DMS153 treated with DMSO at 0.1 percent for 48 hours (cell line): ENCODE measurements at regions not wholly inside any gene's neighbourhood (a gene's known extent, or its start where the extent isn't known, plus 50 kb on each side); places are given as distances from the start of the nearest gene placed in this dataset.
"Not testable (repeated sequence)": the region's sequence is repeated elsewhere in the genome, so short reads cannot be mapped to it uniquely, and the experiment has no call there.

Experiments
- DNase-seq: peaks from one replicate; lab custom pipeline; 2025; ENCODE audit not compliant: unreplicated experiment; lab: John Stamatoyannopoulos, UW

DNA sequence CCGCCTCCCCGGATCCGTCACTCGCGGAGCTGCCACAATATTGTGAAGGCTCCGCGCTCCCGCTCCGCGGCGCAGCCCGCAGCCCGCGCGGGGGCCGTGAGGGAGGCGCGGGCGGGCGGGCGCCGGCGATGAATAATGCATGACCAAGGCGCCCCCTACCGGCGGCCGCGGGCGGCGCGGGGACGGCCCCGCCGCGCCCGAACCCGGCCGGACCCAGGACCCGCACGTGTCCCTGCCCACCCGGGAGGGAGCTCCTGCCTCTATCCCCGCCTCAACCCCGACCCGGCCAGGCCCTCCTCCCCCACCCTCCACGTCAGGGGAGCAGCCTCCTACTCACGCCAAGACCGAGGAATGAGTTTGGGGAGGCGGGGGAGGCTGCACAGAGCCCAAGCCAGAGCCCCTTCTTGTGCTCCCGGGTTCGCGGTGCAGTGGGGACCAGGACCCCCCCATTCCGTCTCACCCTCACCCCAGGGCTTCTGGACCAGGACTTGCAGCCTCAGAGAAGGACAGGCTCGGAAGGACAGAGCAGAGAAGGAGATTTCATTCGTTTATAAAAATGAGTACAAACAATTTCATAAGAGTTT lies 70.8 kb upstream of the CASZ1 start:
- DNase-seq: peak; percentile 34

GRCh38 chr1:10867914-10868598 lies 71.6 kb upstream of the CASZ1 start:
- peak; percentile 71 for DNase-seq

- DNase-seq: no peak
These were observed 72.1 kb upstream of the CASZ1 start for GRCh38 chr1:10868599-10868965.

- no peak for DNase-seq
These were observed 73.5 kb upstream of the CASZ1 start for GRCh38 chr1:10869933-10870332.

GRCh38 chr1:10870493-10871096 lies 74.1 kb upstream of the CASZ1 start:
- no peak for DNase-seq

GRCh38 chr1:10873189-10873588 lies 76.7 kb upstream of the CASZ1 start:
- no peak for DNase-seq

DNA sequence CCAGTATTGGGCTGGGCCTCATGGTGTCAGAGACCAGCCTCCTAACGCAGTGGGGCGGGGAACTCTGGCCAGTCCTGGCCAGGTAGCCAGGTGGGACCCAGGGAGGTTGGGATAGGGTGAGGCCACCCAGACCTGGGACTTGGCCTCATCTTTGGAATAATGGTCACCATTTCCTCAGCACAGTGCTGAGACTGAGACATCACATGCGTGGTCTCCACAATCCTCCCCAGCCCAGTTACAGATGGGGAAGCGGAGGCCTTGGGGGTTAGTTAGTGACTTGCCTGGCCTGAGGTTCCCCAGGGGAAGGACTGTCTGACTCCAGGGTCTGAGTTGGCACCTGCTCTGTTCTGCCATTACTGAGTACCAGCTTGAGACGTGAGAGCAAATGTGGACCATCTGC lies 77.9 kb upstream of the CASZ1 start:
- no peak for DNase-seq

GRCh38 chr1:10877894-10878293 lies 81.4 kb upstream of the CASZ1 start:
- DNase-seq: no peak

GRCh38 chr1:10878469-10878868 lies 82.0 kb upstream of the CASZ1 start:
- no peak for DNase-seq

DNA sequence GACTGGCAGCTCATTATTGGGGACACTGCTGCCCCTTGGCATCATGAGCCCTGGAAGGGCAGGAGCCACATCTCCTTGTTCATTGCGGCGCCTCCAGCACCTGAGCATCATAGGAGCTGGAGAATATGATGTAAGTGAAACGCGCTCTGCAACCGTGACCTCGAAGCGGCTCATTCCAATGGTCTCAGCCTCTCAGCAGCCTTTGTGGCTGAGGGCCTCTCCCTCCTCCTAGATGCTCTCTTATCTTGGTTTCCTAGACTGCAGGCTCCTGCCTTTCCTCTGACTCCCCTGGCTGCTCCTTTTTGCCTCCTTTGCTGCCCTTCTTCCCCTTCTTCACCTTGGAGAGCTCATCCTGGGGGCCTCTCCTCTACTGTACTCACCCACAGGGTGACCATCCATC lies 83.6 kb upstream of the CASZ1 start:
- DNase-seq: no peak

GRCh38 chr1:10881046-10881445 lies 84.6 kb upstream of the CASZ1 start:
- no peak for DNase-seq

GRCh38 chr1:10882069-10882468 lies 85.6 kb upstream of the CASZ1 start:
- DNase-seq: no peak

- DNase-seq: not testable (repeated sequence)
These were observed 90.6 kb upstream of the CASZ1 start for GRCh38 chr1:10887032-10887431.

DNA sequence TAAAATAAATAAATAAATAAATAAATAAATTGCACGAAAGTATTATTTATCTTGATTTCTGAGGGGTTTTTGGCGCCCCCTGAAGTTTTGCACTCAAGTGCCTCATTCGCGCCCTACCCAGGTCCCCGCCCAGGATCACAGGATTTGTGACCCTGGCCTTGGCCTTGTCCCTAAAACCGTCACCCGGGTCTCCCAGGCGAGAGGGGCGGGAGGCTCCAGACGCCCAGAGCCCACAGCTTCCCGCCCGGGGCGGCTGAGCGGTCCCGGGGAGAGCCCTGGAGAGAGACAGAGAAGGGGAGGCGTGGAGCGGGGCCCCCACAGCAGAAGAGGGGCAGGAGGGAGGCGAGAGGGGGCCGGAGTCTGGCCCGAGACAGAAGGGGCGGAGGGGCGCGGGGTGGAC lies 91.8 kb upstream of the CASZ1 start:
- no peak for DNase-seq

- DNase-seq: no peak
These were observed 92.6 kb upstream of the CASZ1 start for GRCh38 chr1:10888791-10889649.

DNA sequence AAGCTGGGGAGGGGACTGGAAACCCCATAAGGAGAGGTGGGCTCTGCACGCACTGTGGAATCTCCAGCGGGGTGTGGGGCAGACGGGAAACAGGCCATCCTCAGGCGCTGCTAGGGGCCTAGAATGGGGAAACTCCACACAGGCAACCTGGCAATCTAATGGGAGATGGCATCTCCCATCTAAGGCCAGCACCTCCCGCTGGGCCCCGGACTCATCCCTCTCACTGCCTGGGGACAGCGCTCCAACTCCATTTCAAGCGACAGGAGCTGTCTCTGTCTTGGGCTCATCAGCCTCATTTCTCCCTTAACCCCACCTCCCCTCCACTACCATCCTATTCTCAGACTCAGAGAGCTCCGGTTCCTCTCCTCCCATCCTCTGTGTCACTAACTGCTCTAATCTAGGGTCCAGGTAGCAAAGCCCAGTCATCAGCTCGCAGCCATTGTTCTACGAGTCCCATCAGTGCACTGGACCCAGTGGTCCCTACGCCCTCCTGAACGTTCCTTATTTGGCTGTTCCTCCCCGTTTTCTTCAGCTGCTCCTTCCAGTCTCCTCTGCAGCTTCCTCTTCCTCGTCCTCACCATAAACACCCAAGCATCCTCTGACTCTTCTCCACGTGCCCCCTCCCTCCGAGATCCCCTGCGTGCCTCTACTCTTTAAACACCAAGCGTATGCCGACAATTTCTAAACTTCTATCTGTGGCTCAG lies 93.4 kb upstream of the CASZ1 start:
- no peak for DNase-seq

DNA sequence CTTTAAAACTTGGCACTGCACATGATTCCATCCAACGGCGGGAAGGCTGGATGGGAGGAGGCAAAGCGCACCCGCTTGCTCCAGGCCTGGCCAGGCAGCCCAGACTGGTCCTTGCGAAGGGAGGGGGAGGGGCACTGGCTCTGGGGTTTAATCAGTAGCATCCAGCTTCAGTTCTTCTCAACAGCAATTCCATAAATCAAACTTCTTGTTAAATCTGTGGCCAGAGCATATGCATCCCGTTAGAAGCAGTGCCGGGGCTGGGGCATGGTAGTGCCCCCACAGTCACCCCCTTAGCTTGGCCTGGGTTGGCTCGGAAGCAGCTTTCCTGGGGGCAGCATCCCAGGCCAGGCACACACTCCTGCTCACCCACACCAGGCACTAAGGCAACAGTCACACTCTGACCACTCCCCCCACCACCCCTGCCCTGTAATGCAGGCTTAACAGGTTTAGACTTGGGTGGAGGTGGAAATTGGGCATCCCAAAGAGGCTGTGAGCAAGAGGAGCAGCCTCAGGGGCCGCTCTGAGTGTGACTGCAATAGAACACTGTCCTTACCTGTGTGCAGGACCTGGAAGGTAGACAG lies 94.1 kb upstream of the CASZ1 start:
- no peak for DNase-seq

DNA sequence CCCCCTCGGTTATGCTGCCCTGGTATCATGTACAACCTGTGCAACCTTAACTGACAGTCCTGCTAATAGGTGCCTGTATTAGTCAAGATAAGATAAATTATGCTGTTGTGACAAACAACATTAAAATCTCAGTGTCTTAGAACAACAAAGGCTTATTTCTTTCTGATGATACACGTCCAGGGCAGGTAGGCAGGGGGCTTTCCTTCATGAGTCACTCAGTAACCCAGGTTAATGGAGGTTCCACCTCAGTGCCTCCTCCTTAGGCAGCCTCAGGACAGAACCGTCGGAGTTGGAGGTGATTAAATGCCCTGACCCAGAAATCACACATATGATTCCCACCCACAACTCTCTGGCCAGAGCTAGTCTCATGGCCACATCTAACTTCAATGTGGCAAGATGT lies 94.6 kb upstream of the CASZ1 start:
- no peak for DNase-seq

- DNase-seq: no peak
These were observed 96.0 kb upstream of the CASZ1 start for GRCh38 chr1:10892138-10893065.

- DNase-seq: no peak
These were observed 99.2 kb upstream of the CASZ1 start for GRCh38 chr1:10895621-10896020.
